HL-60 (cell line): ENCODE measurements at regions not wholly inside any gene's neighbourhood (a gene's known extent, or its start where the extent isn't known, plus 50 kb on each side); places are given as distances from the start of the nearest gene placed in this dataset.

Experiments
- GABPA ChIP-seq: IDR thresholded peaks from 2 replicates; pipeline ENCODE4 v1.6.1; 2012; ENCODE audit warnings: low read depth
- POLR2AphosphoS5 ChIP-seq: IDR thresholded peaks from 2 replicates; pipeline ENCODE4 v1.6.1; 2012; ENCODE audit warnings: low read depth
- SPI1 ChIP-seq: IDR thresholded peaks from 2 replicates; pipeline ENCODE4 v1.6.1; 2012; ENCODE audit warnings: low read depth, mild to moderate bottlenecking, borderline replicate concordance
- TF ChIP-seq, protein P1 (sequence below): IDR thresholded peaks from one replicate; pipeline ENCODE4 v1.5.1; 2011; ENCODE audit warnings: low read length, control low read depth, inconsistent platforms; ENCODE audit not compliant: insufficient read depth
- TF ChIP-seq, protein P2 (sequence below): IDR thresholded peaks from 2 replicates; pipeline ENCODE4 v1.6.1; 2012; ENCODE audit warnings: low read depth; ENCODE audit not compliant: insufficient replicate concordance

DNA sequence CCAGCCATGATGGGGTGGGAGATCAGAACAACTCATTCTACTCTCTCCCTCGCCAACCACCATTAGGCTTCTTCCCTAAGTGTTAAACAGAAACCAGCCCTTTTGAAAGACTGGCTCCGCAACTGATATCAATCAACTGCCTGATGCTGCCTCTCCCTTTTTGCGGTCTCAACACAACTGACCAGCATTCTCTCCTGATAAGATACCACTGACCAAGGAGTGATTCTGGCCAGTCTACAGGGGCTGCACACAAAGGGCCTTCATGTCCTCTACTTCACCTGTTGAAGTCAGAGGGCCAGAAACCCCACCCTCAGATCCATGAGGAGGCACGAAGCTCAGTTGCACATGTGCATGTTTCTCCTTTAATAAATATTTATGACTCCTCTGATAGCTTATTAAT is 145.1 kb downstream of the CD24 start:
- TF ChIP-seq POLR2AphosphoS5 (no peak), GABPA (no peak), SPI1 (no peak)
- TF ChIP-seq, protein P1, sequence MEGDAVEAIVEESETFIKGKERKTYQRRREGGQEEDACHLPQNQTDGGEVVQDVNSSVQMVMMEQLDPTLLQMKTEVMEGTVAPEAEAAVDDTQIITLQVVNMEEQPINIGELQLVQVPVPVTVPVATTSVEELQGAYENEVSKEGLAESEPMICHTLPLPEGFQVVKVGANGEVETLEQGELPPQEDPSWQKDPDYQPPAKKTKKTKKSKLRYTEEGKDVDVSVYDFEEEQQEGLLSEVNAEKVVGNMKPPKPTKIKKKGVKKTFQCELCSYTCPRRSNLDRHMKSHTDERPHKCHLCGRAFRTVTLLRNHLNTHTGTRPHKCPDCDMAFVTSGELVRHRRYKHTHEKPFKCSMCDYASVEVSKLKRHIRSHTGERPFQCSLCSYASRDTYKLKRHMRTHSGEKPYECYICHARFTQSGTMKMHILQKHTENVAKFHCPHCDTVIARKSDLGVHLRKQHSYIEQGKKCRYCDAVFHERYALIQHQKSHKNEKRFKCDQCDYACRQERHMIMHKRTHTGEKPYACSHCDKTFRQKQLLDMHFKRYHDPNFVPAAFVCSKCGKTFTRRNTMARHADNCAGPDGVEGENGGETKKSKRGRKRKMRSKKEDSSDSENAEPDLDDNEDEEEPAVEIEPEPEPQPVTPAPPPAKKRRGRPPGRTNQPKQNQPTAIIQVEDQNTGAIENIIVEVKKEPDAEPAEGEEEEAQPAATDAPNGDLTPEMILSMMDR, result no peak
- TF ChIP-seq, protein P2, sequence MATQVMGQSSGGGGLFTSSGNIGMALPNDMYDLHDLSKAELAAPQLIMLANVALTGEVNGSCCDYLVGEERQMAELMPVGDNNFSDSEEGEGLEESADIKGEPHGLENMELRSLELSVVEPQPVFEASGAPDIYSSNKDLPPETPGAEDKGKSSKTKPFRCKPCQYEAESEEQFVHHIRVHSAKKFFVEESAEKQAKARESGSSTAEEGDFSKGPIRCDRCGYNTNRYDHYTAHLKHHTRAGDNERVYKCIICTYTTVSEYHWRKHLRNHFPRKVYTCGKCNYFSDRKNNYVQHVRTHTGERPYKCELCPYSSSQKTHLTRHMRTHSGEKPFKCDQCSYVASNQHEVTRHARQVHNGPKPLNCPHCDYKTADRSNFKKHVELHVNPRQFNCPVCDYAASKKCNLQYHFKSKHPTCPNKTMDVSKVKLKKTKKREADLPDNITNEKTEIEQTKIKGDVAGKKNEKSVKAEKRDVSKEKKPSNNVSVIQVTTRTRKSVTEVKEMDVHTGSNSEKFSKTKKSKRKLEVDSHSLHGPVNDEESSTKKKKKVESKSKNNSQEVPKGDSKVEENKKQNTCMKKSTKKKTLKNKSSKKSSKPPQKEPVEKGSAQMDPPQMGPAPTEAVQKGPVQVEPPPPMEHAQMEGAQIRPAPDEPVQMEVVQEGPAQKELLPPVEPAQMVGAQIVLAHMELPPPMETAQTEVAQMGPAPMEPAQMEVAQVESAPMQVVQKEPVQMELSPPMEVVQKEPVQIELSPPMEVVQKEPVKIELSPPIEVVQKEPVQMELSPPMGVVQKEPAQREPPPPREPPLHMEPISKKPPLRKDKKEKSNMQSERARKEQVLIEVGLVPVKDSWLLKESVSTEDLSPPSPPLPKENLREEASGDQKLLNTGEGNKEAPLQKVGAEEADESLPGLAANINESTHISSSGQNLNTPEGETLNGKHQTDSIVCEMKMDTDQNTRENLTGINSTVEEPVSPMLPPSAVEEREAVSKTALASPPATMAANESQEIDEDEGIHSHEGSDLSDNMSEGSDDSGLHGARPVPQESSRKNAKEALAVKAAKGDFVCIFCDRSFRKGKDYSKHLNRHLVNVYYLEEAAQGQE, result no peak
